IgD-negative memory B cell (primary cell): ENCODE measurements at regions not wholly inside any gene's neighbourhood (a gene's known extent, or its start where the extent isn't known, plus 50 kb on each side); places are given as distances from the start of the nearest gene placed in this dataset.
A peak's percentile ranks its signal among the peaks of the same experiment; 100 is the strongest.

Source experiments
- H3K27ac Mint-ChIP-seq, 3 donors: one replicate each; pipeline ENCODE4 v1.8.0; 2020 to 2022; ENCODE audit warnings: mild to moderate bottlenecking in 3 of 3, mixed read lengths in 3 of 3, moderate library complexity in 1 of 3
- H3K27me3 Mint-ChIP-seq: one replicate; pipeline ENCODE4 v1.8.0; 2021; ENCODE audit warnings: mixed read lengths
- H3K36me3 Mint-ChIP-seq: one replicate; pipeline ENCODE4 v1.8.0; 2020; ENCODE audit warnings: mild to moderate bottlenecking, mixed read lengths
- H3K4me1 Mint-ChIP-seq, 3 donors: one replicate each; pipeline ENCODE4 v1.8.0; 2020 to 2022; ENCODE audit warnings: mixed read lengths in 3 of 3, mild to moderate bottlenecking in 1 of 3
- H3K4me3 Mint-ChIP-seq, 4 donors: one replicate each; pipeline ENCODE4 v1.8.0; 2020 to 2022; ENCODE audit warnings: mild to moderate bottlenecking in 4 of 4, mixed read lengths in 4 of 4, moderate library complexity in 3 of 4
- H3K9me3 Mint-ChIP-seq, 3 donors: one replicate each; pipeline ENCODE4 v1.8.0; 2020 to 2021; ENCODE audit warnings: mixed read lengths in 3 of 3, mild to moderate bottlenecking in 1 of 3

DNA sequence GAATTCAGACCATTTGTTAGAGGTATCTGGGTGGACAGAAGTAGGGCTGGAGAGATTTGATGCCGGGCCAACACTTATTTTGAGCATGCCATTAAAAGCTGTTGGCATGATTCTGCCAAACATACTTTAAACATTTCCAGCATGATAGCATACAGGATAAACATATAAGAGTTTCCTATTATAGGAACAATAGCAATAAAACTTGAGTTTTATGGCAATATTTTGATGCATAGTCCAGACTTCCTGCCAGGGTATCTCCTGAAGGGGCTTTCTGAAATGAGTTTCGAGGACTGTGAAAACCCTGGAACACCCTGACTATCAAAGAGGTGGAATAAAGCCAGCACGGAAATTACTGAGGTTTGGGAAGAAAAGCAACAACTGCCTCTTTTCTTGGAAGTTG lies 1398.0 kb upstream of the NXPH2 start:
- H3K4me3 Mint-ChIP-seq, result no peak overlapping the region
- H3K36me3 Mint-ChIP-seq, result no peaks in the 10 kb centered on the region
- no peaks in the 10 kb centered on the region for H3K27me3 Mint-ChIP-seq
- H3K9me3 Mint-ChIP-seq, result peaks cover 3 to 5% (median 4%) of the 10 kb centered on the region in 3 donors
- H3K27ac Mint-ChIP-seq, result no peak overlapping the region
- no peaks in the 10 kb centered on the region for H3K4me1 Mint-ChIP-seq

DNA sequence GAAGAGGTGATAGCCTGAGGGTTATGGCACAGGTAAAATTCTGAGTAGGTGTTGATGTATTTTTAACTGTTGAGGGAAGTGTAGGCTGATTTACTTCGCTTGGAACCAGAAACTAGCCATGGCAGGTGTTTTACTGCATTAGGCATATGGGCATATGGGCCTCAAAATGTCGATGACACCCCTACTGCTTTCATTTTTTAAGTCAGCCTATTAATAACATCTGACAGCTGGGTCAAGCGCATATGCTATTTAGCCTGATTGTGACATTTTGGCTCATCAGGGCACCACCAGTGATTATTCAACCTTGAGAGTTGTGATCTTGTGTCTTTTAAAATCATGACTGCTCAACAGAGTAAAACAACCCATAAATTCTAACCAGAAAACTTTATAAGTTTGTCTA lies 1396.9 kb upstream of the NXPH2 start:
- Mint-ChIP-seq H3K4me3 (no peak overlapping the region), H3K27me3 (no peaks in the 10 kb centered on the region), H3K27ac (no peak overlapping the region), H3K36me3 (no peaks in the 10 kb centered on the region), H3K9me3 (peaks cover 3 to 7% (median 5%) of the 10 kb centered on the region in 3 donors), H3K4me1 (no peaks in the 10 kb centered on the region)

DNA sequence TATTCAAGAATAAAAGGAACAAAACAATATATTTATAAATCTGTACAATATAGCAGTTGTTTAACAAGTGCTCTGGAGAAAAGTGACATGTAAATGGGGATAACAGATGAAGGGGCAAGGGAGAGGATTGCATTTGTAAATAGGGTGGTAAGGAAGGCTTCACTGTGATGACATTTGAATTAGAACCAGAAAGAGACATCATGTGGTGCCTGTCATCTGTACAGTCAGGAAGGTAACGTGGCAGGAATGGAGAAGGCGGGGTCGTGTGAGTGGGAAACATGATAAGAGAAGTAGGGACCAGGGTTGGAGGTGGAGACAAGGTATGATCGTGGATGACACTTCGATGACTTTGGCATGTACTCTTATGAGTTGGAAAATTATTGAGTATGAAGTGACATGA lies 1393.6 kb upstream of the NXPH2 start:
- Mint-ChIP-seq H3K27ac (no peak overlapping the region), H3K9me3 (peaks cover 4 to 7% (median 6%) of the 10 kb centered on the region in 3 donors), H3K4me3 (no peak overlapping the region), H3K4me1 (no peaks in the 10 kb centered on the region), H3K27me3 (no peaks in the 10 kb centered on the region), H3K36me3 (no peaks in the 10 kb centered on the region)

DNA sequence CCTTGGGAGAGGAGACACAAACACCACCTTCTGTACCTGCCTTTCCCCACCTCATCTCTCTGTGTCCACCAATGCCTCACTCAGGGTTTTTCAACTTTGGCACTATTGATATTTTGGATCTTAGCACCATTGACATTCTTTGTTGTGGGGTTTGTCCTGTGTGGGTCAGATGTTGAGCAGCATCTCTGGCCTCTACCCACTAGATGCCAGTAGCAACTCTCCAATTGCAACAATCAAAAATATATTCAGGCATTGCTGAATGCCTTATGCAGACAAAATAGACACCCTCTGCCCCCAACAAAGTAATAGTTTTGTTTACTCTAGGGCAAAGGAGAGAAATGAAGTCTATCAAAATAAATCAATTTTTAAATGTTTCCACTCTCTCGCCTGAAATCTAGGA lies 1384.3 kb upstream of the NXPH2 start:
- Mint-ChIP-seq H3K27ac (peak overlapping the region in 1 of 3 donors; percentile 71), H3K4me1 (peaks cover 0 to 1% (median 0%) of the 10 kb centered on the region in 3 donors), H3K9me3 (peaks cover 5 to 16% (median 6%) of the 10 kb centered on the region in 3 donors), H3K27me3 (no peaks in the 10 kb centered on the region), H3K4me3 (no peak overlapping the region), H3K36me3 (no peaks in the 10 kb centered on the region)

DNA sequence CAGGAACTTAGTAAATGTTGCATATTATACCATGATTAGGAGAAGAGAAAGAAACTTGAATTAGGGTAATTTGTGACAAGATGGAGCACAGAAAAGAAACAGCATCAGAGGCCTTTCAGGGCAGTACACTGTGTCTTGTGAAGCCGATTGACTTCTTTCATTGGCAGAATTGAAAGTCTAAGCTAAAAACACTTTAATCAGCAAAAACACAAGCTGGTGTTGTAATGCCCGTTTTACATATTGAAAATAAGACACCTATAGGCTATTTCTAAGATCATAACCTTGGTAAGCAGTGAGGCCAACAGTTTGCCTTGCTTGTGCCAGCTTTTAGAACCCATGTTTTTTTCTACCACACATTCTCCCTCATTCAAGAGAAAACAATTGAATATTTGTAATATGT lies 1378.1 kb upstream of the NXPH2 start:
- Mint-ChIP-seq H3K4me3 (no peak overlapping the region), H3K9me3 (peaks cover 2 to 16% (median 2%) of the 10 kb centered on the region in 3 donors)

DNA sequence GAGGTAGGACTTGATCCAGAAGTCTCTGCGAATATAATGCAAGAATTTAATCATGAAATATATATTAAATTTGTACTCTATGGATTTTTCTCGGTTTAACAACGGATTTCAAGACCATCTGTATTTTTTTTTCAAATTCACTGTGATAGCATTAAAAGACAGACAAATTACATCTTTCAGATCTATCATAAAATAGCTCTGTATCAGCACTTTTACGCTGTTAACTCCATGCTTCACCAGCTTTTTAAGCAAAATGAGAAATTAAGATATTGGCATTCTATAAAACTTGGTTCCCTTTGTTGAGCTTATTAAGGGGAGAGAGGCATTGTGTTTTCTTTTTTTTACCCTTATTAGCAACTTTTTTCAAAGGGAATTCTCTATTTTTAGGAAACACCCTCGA lies 1377.6 kb upstream of the NXPH2 start:
- Mint-ChIP-seq H3K27me3 (no peaks in the 10 kb centered on the region), H3K4me3 (no peak overlapping the region), H3K9me3 (peaks cover 2 to 16% (median 2%) of the 10 kb centered on the region in 3 donors), H3K27ac (no peak overlapping the region), H3K4me1 (no peaks in the 10 kb centered on the region), H3K36me3 (no peaks in the 10 kb centered on the region)

More for the DNA sequence above, 1378.1 kb upstream of the NXPH2 start:
- no peak overlapping the region for H3K27ac Mint-ChIP-seq
- no peaks in the 10 kb centered on the region for H3K27me3 Mint-ChIP-seq
- H3K4me1 Mint-ChIP-seq, result no peaks in the 10 kb centered on the region
- H3K36me3 Mint-ChIP-seq, result no peaks in the 10 kb centered on the region

DNA sequence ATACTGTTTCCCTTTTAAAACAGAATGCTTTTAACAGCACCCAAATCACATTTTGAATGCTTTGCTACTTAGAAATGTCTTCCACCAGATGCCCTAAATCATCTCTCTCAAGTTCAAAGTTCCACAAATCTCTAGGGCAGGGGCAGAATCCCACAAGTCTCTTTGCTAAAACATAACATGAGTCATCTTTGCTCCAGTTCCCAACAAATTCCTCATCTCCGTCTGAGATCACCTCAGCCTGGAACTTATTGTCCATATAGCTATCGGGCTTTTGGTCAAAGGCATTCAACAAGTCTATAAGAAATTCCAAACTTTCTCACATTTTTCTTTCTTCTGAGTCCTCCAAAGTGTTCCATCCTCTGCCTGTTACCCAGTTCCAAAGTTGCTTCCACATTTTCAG lies 1374.5 kb upstream of the NXPH2 start:
- H3K4me1 Mint-ChIP-seq, result no peaks in the 10 kb centered on the region
- no peak overlapping the region for H3K27ac Mint-ChIP-seq
- H3K27me3 Mint-ChIP-seq, result no peaks in the 10 kb centered on the region
- peaks cover 0 to 7% (median 0%) of the 10 kb centered on the region in 3 donors for H3K9me3 Mint-ChIP-seq
- H3K4me3 Mint-ChIP-seq, result no peak overlapping the region
- no peaks in the 10 kb centered on the region for H3K36me3 Mint-ChIP-seq

DNA sequence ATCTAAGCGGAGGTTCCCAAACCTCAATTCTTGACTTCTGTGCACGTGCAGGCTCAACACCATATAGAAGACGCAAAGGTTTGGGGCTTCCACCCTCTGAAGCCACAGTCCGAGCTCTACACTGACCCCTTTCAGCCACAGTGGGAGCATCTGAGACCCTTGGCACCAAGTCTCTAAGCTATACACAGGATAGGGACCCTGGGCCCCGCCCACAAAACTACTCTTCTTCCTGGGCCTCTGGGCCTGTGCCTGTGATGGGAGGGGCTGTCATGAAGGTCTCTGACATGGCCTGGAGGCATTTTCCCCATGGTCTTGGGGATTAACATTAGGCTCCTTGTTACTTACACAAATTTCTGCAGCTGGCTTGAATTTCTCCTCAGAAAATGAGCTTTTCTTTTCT lies 1374.1 kb upstream of the NXPH2 start:
- Mint-ChIP-seq H3K27me3 (no peaks in the 10 kb centered on the region), H3K4me3 (no peak overlapping the region), H3K9me3 (peaks cover 0 to 7% (median 0%) of the 10 kb centered on the region in 3 donors), H3K27ac (no peak overlapping the region), H3K36me3 (no peaks in the 10 kb centered on the region), H3K4me1 (no peaks in the 10 kb centered on the region)

DNA sequence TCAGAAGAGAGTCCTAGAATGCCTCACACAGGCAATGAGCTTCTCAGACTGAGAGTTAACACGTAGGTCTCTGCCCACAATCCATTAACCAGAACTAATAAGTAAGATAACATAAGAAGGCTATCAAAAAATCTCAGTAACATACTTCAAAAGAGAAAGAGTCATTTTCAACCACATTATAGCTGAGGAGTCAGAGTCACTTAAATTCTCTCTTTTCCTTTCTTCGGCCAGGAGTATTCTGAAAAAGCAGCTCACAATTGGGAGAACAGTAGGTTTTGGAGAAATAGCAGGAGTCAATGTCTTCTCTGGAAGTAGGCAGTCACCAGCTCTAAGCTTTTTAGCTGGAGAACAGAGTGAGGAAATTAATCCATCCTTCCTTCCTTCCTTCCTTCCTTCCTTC lies 1364.4 kb upstream of the NXPH2 start:
- H3K9me3 Mint-ChIP-seq, result peaks cover 3 to 12% (median 10%) of the 10 kb centered on the region in 3 donors
- no peaks in the 10 kb centered on the region for H3K4me1 Mint-ChIP-seq
- H3K27me3 Mint-ChIP-seq, result no peaks in the 10 kb centered on the region
- no peak overlapping the region for H3K27ac Mint-ChIP-seq
- H3K36me3 Mint-ChIP-seq, result no peaks in the 10 kb centered on the region
- H3K4me3 Mint-ChIP-seq, result no peak overlapping the region

DNA sequence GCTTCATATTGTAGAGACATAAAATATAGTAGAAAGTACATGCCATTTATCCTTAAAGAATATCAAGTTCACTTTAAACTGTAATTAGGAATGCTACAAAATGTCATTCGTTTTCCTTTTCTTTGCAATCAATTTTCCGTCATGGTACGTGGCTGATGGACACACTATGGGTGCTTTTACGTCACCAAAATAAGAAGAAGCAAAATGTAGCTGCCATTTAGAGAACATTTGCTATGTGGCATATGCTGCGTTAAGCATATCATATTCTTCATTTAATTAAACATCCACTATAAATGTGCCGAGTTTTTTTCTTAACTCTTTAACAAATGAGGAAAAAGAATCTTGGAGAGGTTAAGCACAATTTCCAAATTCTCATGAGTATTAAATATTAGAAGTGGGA lies 1358.5 kb upstream of the NXPH2 start:
- Mint-ChIP-seq H3K27me3 (no peaks in the 10 kb centered on the region), H3K36me3 (no peaks in the 10 kb centered on the region), H3K4me3 (no peak overlapping the region), H3K9me3 (peaks cover 0 to 5% (median 5%) of the 10 kb centered on the region in 3 donors), H3K4me1 (no peaks in the 10 kb centered on the region), H3K27ac (no peak overlapping the region)

DNA sequence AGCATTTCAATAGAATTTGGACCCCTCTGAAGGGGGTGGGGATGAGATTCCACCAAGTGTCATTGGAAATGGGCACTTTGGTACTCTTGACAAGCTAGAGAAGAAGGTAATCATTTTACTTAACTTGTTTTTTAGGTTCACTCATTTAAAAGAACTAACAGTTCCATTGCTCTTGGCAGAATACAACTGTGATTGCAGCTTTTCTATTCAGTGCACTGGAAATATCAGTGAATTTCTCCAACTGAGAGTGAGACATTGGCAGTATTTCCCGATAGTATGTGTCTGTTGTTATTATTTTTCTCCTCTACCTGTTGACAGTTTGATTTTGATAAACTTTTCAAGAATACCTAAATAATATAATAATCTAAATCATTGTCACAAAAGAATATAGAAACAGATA lies 1356.7 kb upstream of the NXPH2 start:
- Mint-ChIP-seq H3K4me3 (no peak overlapping the region), H3K27me3 (no peaks in the 10 kb centered on the region), H3K36me3 (no peaks in the 10 kb centered on the region), H3K27ac (no peak overlapping the region), H3K4me1 (no peaks in the 10 kb centered on the region), H3K9me3 (peaks cover 0 to 10% (median 5%) of the 10 kb centered on the region in 3 donors)

DNA sequence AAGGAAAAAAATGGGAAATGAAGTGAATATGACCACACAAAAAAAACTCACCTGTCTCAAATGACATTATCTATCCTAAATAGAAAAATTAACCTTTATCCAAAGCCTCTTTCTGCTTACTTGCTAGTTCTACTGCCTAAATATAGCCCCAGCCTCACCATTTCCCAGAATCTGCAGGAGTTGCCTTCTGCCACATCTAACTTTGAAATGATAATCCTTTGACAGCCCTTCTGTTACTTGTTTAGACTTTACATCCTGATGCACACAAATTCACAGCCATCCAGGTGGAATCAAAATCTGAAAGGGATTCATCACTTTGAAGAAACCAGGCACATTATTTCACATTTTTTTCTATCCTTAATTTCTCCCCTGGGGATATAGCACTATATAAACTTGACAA lies 1356.2 kb upstream of the NXPH2 start:
- H3K27me3 Mint-ChIP-seq, result no peaks in the 10 kb centered on the region
- no peak overlapping the region for H3K4me3 Mint-ChIP-seq
- no peaks in the 10 kb centered on the region for H3K4me1 Mint-ChIP-seq
- H3K9me3 Mint-ChIP-seq, result peaks cover 0 to 10% (median 3%) of the 10 kb centered on the region in 3 donors
- H3K36me3 Mint-ChIP-seq, result no peaks in the 10 kb centered on the region
- H3K27ac Mint-ChIP-seq, result no peak overlapping the region

DNA sequence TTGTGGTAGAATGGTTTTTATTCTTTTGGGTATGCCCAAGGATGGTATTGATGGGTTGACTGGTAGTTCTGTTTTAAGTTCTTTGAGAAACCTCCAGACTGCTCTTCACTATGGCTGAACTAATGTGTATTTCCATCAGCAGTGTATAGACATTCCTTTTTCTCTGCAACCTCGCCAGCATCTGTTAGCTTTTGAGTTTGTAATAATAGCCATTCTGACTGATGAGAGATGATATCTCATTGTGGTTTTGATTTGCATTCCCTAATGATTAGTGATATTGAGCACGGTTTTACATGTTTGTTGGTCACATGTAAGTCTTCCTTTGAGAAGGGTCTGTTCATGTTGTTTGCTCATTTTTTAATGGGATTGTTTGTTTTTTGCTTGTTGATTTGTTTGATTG lies 1348.7 kb upstream of the NXPH2 start:
- Mint-ChIP-seq H3K9me3 (peaks cover 0 to 15% (median 2%) of the 10 kb centered on the region in 3 donors), H3K36me3 (no peaks in the 10 kb centered on the region), H3K4me3 (no peak overlapping the region), H3K27me3 (no peaks in the 10 kb centered on the region), H3K27ac (no peak overlapping the region), H3K4me1 (no peaks in the 10 kb centered on the region)

DNA sequence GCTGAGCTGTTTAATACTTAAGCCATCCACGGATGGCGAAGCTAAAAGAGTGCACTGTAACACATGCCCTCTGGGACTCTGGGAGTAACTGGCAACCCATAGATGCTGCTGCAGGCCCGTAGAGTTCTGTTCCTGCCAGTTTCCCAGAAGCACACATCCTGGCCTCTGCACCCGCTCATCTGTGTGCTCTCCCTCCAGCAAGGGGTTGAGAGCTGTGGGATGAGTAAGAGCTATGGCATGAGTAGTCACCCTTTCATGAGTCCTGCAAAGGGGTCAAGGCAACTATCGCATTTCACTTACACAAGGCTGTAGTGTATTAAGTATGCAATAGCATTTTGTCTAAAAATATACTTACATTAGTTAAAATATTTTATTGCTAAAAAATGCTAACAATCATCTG lies 1341.8 kb upstream of the NXPH2 start:
- no peaks in the 10 kb centered on the region for H3K27me3 Mint-ChIP-seq
- H3K36me3 Mint-ChIP-seq, result no peaks in the 10 kb centered on the region

DNA sequence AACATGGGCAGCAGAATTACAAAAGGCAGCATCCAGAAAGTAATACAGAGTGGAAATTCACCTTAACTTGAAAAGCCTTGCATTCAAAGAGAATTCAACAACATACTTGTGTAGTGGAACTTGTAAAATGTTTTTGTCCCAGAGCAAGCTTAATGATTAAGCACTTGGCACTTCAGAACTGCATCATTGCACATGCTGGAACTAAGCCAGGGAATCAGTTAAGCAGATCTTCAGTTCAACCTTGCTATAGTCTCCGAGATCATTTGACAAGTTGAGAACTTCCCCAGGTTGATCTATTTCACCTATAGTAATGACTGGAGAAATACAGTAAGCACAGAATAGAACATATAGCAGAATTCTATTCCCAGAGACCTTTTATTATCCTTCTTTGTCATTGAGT lies 1337.2 kb upstream of the NXPH2 start:
- Mint-ChIP-seq H3K4me3 (no peak overlapping the region), H3K27ac (no peak overlapping the region), H3K36me3 (no peaks in the 10 kb centered on the region), H3K4me1 (no peaks in the 10 kb centered on the region), H3K9me3 (peaks cover 3 to 6% (median 3%) of the 10 kb centered on the region in 3 donors), H3K27me3 (no peaks in the 10 kb centered on the region)

More for the DNA sequence above, 1341.8 kb upstream of the NXPH2 start:
- Mint-ChIP-seq H3K9me3 (peaks cover 2 to 12% (median 3%) of the 10 kb centered on the region in 3 donors), H3K27ac (no peak overlapping the region), H3K4me1 (no peaks in the 10 kb centered on the region), H3K4me3 (no peak overlapping the region)

DNA sequence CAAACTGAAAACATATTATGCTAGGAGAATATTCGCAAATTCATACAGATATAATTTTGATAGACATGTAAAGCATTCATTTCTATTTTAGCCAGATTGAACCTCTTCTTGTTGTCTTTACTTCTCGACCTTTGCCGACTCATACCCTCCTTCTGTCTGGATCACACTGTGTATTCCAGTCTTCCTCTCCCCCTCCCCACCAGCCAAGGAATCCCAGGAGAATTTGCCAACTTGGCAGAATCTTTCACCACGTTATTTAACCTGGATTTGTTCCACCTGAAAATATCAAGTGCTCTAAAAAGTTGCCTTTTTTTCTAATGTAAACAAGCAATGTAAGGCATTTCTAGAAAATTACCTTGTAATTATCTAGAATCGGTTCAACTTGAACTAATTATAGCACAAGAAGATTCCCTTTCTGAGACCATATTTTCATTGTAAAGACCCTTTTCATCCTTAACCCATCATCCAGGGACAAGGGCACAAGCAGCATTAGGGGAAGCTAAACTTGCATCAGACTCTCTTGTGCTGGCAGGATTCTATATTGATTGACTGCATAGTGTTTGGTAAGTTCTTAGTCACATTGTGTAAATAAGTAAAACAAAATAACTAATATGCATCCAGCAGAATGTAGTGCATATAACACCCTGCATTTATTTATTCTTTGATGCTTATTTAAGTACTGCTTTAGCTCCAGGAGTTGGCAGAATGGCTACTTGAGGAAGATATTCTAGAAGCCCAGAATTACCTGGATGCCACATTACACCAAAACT lies 1328.7 kb upstream of the NXPH2 start:
- H3K27ac Mint-ChIP-seq, result no peak overlapping the region

More for the DNA sequence above, 1328.7 kb upstream of the NXPH2 start:
- Mint-ChIP-seq H3K36me3 (no peaks in the 10 kb centered on the region), H3K9me3 (peaks cover 0 to 12% (median 2%) of the 10 kb centered on the region in 3 donors), H3K4me1 (no peaks in the 10 kb centered on the region), H3K27me3 (no peaks in the 10 kb centered on the region), H3K4me3 (no peak overlapping the region)
